GM12872 (cell line): ENCODE measurements at regions not wholly inside any gene's neighbourhood (a gene's known extent, or its start where the extent isn't known, plus 50 kb on each side); places are given as distances from the start of the nearest gene placed in this dataset.

ENCODE experiments used
- CTCF ChIP-seq: IDR thresholded peaks from 3 replicates; pipeline ENCODE4 v1.5.1; 2011; ENCODE audit warnings: low read depth, mild to moderate bottlenecking, low read length, moderate library complexity; ENCODE audit not compliant: insufficient read depth

- no peak for TF ChIP-seq CTCF
Measured at GRCh38 chr21:23686737-23687523, 1920.4 kb downstream of the MRPL39 start.

- TF ChIP-seq CTCF = no peak
Measured at GRCh38 chr21:23684431-23684830, 1922.8 kb downstream of the MRPL39 start.

- no peak for TF ChIP-seq CTCF
Measured at GRCh38 chr21:23664193-23664694, 1943.0 kb downstream of the MRPL39 start.

- no peak for TF ChIP-seq CTCF
Measured at GRCh38 chr21:23660560-23660959, 1946.7 kb downstream of the MRPL39 start.

GRCh38 chr21:23644768-23645167, 1962.5 kb downstream of the MRPL39 start:
- TF ChIP-seq CTCF = no peak

- no peak for TF ChIP-seq CTCF
Measured at GRCh38 chr21:23639721-23640120, 1967.6 kb downstream of the MRPL39 start.

- no peak for TF ChIP-seq CTCF
Measured at GRCh38 chr21:23638131-23638695, 1969.1 kb downstream of the MRPL39 start.
